NCI-H526 (cell line): ENCODE measurements at regions not wholly inside any gene's neighbourhood (a gene's known extent, or its start where the extent isn't known, plus 50 kb on each side); places are given as distances from the start of the nearest gene placed in this dataset.

Experiments
- DNase-seq, 2 experiments: peaks; one replicate each; lab custom pipeline; 2025; lab: John Stamatoyannopoulos, UW

- no peak for DNase-seq
These were observed 197.8 kb upstream of the MYT1L start for GRCh38 chr2:2528846-2529245.

GRCh38 chr2:2527148-2527547, 196.1 kb upstream of the MYT1L start:
- no peak for DNase-seq

GRCh38 chr2:2524348-2524941, 193.4 kb upstream of the MYT1L start:
- no peak for DNase-seq

GRCh38 chr2:2523461-2524347, 192.6 kb upstream of the MYT1L start:
- no peak for DNase-seq

GRCh38 chr2:2520401-2520811, 189.3 kb upstream of the MYT1L start:
- no peak for DNase-seq

- DNase-seq = no peak
These were observed 188.3 kb upstream of the MYT1L start for GRCh38 chr2:2519381-2519780.

- no peak for DNase-seq
These were observed 186.3 kb upstream of the MYT1L start for GRCh38 chr2:2517399-2517798.

- no peak for DNase-seq
These were observed 185.3 kb upstream of the MYT1L start for GRCh38 chr2:2516386-2516785.

GRCh38 chr2:2512931-2513330, 181.9 kb upstream of the MYT1L start:
- no peak for DNase-seq

GRCh38 chr2:2507417-2507997, 176.4 kb upstream of the MYT1L start:
- peak; percentile 45 to 68 for DNase-seq

- DNase-seq = no peak
These were observed 175.5 kb upstream of the MYT1L start for GRCh38 chr2:2506536-2506935.

GRCh38 chr2:2505604-2506003, 174.5 kb upstream of the MYT1L start:
- no peak for DNase-seq

- DNase-seq = no peak
These were observed 172.9 kb upstream of the MYT1L start for GRCh38 chr2:2503864-2504418.

- no peak for DNase-seq
These were observed 171.1 kb upstream of the MYT1L start for GRCh38 chr2:2502201-2502549.

GRCh38 chr2:2501454-2502200, 170.6 kb upstream of the MYT1L start:
- no peak for DNase-seq

GRCh38 chr2:2495606-2496005, 164.5 kb upstream of the MYT1L start:
- DNase-seq = no peak

- no peak for DNase-seq
These were observed 162.4 kb upstream of the MYT1L start for GRCh38 chr2:2493496-2493895.

GRCh38 chr2:2492800-2493199, 161.7 kb upstream of the MYT1L start:
- DNase-seq = no peak

GRCh38 chr2:2491964-2492363, 160.9 kb upstream of the MYT1L start:
- no peak for DNase-seq

- no peak for DNase-seq
These were observed 153.2 kb upstream of the MYT1L start for GRCh38 chr2:2484301-2484700.

GRCh38 chr2:2482851-2483250, 151.8 kb upstream of the MYT1L start:
- no peak for DNase-seq

GRCh38 chr2:2472881-2473280, 141.8 kb upstream of the MYT1L start:
- DNase-seq = no peak
